ENCODE measurements at regions not wholly inside any gene's neighbourhood (a gene's known extent, or its start where the extent isn't known, plus 50 kb on each side); places are given as distances from the start of the nearest gene placed in this dataset.

GRCh38 chr3:28739647-28740046 is 391.0 kb upstream of the AZI2 start:
- no peak for TF ChIP-seq EZH2 (IDR thresholded peaks at IDR 0.05; ENCODE audit: low read length, missing control alignments)
- TF ChIP-seq, protein P1, sequence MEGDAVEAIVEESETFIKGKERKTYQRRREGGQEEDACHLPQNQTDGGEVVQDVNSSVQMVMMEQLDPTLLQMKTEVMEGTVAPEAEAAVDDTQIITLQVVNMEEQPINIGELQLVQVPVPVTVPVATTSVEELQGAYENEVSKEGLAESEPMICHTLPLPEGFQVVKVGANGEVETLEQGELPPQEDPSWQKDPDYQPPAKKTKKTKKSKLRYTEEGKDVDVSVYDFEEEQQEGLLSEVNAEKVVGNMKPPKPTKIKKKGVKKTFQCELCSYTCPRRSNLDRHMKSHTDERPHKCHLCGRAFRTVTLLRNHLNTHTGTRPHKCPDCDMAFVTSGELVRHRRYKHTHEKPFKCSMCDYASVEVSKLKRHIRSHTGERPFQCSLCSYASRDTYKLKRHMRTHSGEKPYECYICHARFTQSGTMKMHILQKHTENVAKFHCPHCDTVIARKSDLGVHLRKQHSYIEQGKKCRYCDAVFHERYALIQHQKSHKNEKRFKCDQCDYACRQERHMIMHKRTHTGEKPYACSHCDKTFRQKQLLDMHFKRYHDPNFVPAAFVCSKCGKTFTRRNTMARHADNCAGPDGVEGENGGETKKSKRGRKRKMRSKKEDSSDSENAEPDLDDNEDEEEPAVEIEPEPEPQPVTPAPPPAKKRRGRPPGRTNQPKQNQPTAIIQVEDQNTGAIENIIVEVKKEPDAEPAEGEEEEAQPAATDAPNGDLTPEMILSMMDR (conservative IDR thresholded peaks at IDR 0.05 in 1 of 2, IDR thresholded peaks at IDR 0.05 in 1 of 2; ENCODE audit: low read depth in 1 of 2, low read length in 2 of 2): no peak

Data from fibroblast of lung (primary cell).